ENCODE measurements at regions not wholly inside any gene's neighbourhood (a gene's known extent, or its start where the extent isn't known, plus 50 kb on each side); places are given as distances from the start of the nearest gene placed in this dataset.

DNA sequence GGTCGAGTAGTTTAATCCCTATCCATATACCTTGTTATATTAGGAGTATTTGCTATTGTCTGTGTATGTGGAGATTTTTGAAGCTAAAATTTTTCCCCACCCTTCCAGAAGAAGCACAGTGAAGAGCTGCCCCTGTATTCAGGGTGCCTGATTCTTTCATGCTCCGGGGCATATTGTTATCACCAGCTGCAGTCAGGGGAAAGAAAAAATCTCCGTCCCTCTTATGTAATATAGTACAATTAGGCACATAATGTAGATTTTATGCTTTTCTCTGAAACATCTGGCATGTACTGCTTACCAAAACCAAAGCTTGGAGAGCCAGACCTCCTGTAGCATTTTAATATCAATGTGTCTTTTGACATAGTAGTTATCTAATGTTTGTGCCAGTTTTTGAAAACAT lies 214.9 kb upstream of the EDNRB start:
- TF ChIP-seq, protein P1, sequence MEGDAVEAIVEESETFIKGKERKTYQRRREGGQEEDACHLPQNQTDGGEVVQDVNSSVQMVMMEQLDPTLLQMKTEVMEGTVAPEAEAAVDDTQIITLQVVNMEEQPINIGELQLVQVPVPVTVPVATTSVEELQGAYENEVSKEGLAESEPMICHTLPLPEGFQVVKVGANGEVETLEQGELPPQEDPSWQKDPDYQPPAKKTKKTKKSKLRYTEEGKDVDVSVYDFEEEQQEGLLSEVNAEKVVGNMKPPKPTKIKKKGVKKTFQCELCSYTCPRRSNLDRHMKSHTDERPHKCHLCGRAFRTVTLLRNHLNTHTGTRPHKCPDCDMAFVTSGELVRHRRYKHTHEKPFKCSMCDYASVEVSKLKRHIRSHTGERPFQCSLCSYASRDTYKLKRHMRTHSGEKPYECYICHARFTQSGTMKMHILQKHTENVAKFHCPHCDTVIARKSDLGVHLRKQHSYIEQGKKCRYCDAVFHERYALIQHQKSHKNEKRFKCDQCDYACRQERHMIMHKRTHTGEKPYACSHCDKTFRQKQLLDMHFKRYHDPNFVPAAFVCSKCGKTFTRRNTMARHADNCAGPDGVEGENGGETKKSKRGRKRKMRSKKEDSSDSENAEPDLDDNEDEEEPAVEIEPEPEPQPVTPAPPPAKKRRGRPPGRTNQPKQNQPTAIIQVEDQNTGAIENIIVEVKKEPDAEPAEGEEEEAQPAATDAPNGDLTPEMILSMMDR (IDR thresholded peaks at IDR 0.05; ENCODE audit: low read length), result no peak
- no peak for TF ChIP-seq EZH2 (IDR thresholded peaks at IDR 0.05; ENCODE audit: borderline replicate concordance, low read length)

Measured in OCI-LY1 (cell line).